Neural cell (in vitro differentiated cells): ENCODE measurements at regions not wholly inside any gene's neighbourhood (a gene's known extent, or its start where the extent isn't known, plus 50 kb on each side); places are given as distances from the start of the nearest gene placed in this dataset.

Experiments used
- H2AFZ ChIP-seq: fragments of 200-600, 300-800 bp; sonication (generic), shearing (Covaris generic); 2 replicates; pipeline ENCODE4 v1.6.0; 2014; ENCODE audit warnings: low read depth, mild to moderate bottlenecking, antibody characterized with exemption, low read length, moderate library complexity
- H3F3A ChIP-seq: fragments of 200-600 bp; shearing (Covaris generic); 2 replicates; pipeline ENCODE4 v1.6.1; 2016; ENCODE audit warnings: mild to moderate bottlenecking, moderate library complexity, mixed read lengths, antibody characterized with exemption, low read length; ENCODE audit not compliant: insufficient read depth, poor library complexity, severe bottlenecking
- H3K27ac ChIP-seq: fragments of 200-600, 300-800 bp; sonication (generic), shearing (Covaris generic); 2 replicates; pipeline ENCODE4 v1.5.1; 2014; ENCODE audit warnings: mild to moderate bottlenecking, low read length, moderate library complexity
- H3K27me3 ChIP-seq: fragments of 300-800, 200-600 bp; sonication (generic), shearing (Covaris generic); 2 replicates; pipeline ENCODE4 v1.6.0; 2014; ENCODE audit warnings: mild to moderate bottlenecking, low read depth, low read length, moderate library complexity; ENCODE audit not compliant: insufficient read depth
- H3K36me3 ChIP-seq: fragments of 300-800, 200-600 bp; sonication (generic), shearing (Covaris generic); 2 replicates; pipeline ENCODE4 v1.5.1; 2014; ENCODE audit warnings: mild to moderate bottlenecking, antibody characterized with exemption, low read length, moderate library complexity; ENCODE audit not compliant: insufficient read depth
- H3K4me2 ChIP-seq: fragments of 300-800, 200-600 bp; sonication (generic), shearing (Covaris generic); 2 replicates; pipeline ENCODE4 v1.6.0; 2014; ENCODE audit warnings: mild to moderate bottlenecking, low read length
- H3K4me3 ChIP-seq: fragments of 300-800, 200-600 bp; sonication (generic), shearing (Covaris generic); 2 replicates; pipeline ENCODE4 v1.5.1; 2014; ENCODE audit warnings: mild to moderate bottlenecking, low read length, moderate library complexity
- H3K79me2 ChIP-seq: fragments of 200-600 bp; shearing (Covaris generic); replicated peaks from 2 replicates; pipeline ENCODE4 v1.6.0; 2014; ENCODE audit warnings: mild to moderate bottlenecking, low read length, moderate library complexity; ENCODE audit not compliant: insufficient read depth
- H3K9ac ChIP-seq: fragments of 300-800, 200-600 bp; sonication (generic), shearing (Covaris generic); 2 replicates; pipeline ENCODE4 v1.6.1; 2016; ENCODE audit warnings: mild to moderate bottlenecking, low read length, mixed read lengths
- H3K9me2 ChIP-seq: fragments of 200-600 bp; shearing (Covaris generic); 2 replicates; pipeline ENCODE4 v1.6.1; 2016; ENCODE audit warnings: mild to moderate bottlenecking, low read length, mixed read lengths; ENCODE audit not compliant: insufficient read depth
- H3K9me3 ChIP-seq: fragments of 200-600, 300-800 bp; sonication (generic), shearing (Covaris generic); 2 replicates; pipeline ENCODE4 v1.6.1; 2016; ENCODE audit warnings: mild to moderate bottlenecking, mixed run types, low read length, moderate library complexity, mixed read lengths
- H4K20me1 ChIP-seq: fragments of 200-600 bp; shearing (Covaris generic); 2 replicates; pipeline ENCODE4 v1.6.1; 2016; ENCODE audit warnings: mild to moderate bottlenecking, mixed run types; ENCODE audit not compliant: insufficient read depth
- EP300 ChIP-seq: fragments of 450-650 bp; conservative IDR thresholded peaks from 2 replicates; pipeline ENCODE4 v1.6.1; 2014; ENCODE audit warnings: antibody characterized with exemption, mild to moderate bottlenecking, moderate library complexity; ENCODE audit not compliant: poor library complexity, severe bottlenecking
- EZH2 ChIP-seq: fragments of 200-600, 300-800 bp; shearing (Covaris generic), sonication (generic); IDR thresholded peaks from 2 replicates; pipeline ENCODE4 v1.6.1; 2014; ENCODE audit warnings: antibody characterized with exemption, low read length, borderline replicate concordance, mild to moderate bottlenecking; ENCODE audit not compliant: insufficient read depth, poor library complexity, severe bottlenecking
- MXI1 ChIP-seq: fragments of 450-650 bp; conservative IDR thresholded peaks from 2 replicates; pipeline ENCODE4 v1.6.1; 2014; ENCODE audit warnings: antibody characterized with exemption, mild to moderate bottlenecking; ENCODE audit not compliant: poor library complexity, severe bottlenecking
- POLR2AphosphoS5 ChIP-seq: IDR thresholded peaks from 2 replicates; pipeline ENCODE4 v1.6.1; 2012
- RAD21 ChIP-seq: fragments of 450-650 bp; conservative IDR thresholded peaks from 2 replicates; pipeline ENCODE4 v1.6.1; 2014; ENCODE audit warnings: antibody characterized with exemption, mild to moderate bottlenecking, moderate library complexity
- SMC3 ChIP-seq: fragments of 450-650 bp; conservative IDR thresholded peaks from 2 replicates; pipeline ENCODE4 v1.6.1; 2014; ENCODE audit warnings: antibody characterized with exemption, mild to moderate bottlenecking, moderate library complexity; ENCODE audit not compliant: poor library complexity
- TAF1 ChIP-seq: IDR thresholded peaks from 2 replicates; pipeline ENCODE4 v1.6.1; 2012; ENCODE audit warnings: low read depth
- TF ChIP-seq, protein P1 (sequence below): fragments of 450-650 bp; IDR thresholded peaks from 2 replicates; pipeline ENCODE4 v1.5.1; 2014; ENCODE audit warnings: antibody characterized with exemption, mild to moderate bottlenecking, moderate library complexity; ENCODE audit not compliant: poor library complexity, severe bottlenecking
- TF ChIP-seq, protein P2 (sequence below): IDR thresholded peaks from 2 replicates; pipeline ENCODE4 v1.6.1; 2012; ENCODE audit warnings: borderline replicate concordance

- Histone ChIP-seq H4K20me1 (no peaks in the 10 kb centered on the region), H3K36me3 (no peaks in the 10 kb centered on the region), H3K27me3 (no peaks in the 10 kb centered on the region), H3F3A (no peaks in the 10 kb centered on the region), H2AFZ (no peak overlapping the region), H3K27ac (no peak overlapping the region), H3K9ac (no peak overlapping the region), H3K9me3 (no peaks in the 10 kb centered on the region), H3K4me2 (no peak overlapping the region), H3K9me2 (no peaks in the 10 kb centered on the region), H3K4me3 (no peak overlapping the region), H3K79me2 (no peaks in the 10 kb centered on the region)
- TF ChIP-seq EP300 (no peak), TAF1 (no peak), SMC3 (no peak), RAD21 (no peak), POLR2AphosphoS5 (no peak), MXI1 (no peak), EZH2 (no peak)
These were observed 356.3 kb downstream of the ZEB2 start for GRCh38 chr2:144163592-144163991.

- H3K4me3 ChIP-seq = no peak overlapping the region
- H3K9me3 ChIP-seq = no peaks in the 10 kb centered on the region
- no peaks in the 10 kb centered on the region for H3K36me3 ChIP-seq
- no peaks in the 10 kb centered on the region for H3K27me3 ChIP-seq
- no peaks in the 10 kb centered on the region for H3K79me2 ChIP-seq
- H2AFZ ChIP-seq = no peak overlapping the region
- TF ChIP-seq EP300 = no peak
- TF ChIP-seq, protein P1, sequence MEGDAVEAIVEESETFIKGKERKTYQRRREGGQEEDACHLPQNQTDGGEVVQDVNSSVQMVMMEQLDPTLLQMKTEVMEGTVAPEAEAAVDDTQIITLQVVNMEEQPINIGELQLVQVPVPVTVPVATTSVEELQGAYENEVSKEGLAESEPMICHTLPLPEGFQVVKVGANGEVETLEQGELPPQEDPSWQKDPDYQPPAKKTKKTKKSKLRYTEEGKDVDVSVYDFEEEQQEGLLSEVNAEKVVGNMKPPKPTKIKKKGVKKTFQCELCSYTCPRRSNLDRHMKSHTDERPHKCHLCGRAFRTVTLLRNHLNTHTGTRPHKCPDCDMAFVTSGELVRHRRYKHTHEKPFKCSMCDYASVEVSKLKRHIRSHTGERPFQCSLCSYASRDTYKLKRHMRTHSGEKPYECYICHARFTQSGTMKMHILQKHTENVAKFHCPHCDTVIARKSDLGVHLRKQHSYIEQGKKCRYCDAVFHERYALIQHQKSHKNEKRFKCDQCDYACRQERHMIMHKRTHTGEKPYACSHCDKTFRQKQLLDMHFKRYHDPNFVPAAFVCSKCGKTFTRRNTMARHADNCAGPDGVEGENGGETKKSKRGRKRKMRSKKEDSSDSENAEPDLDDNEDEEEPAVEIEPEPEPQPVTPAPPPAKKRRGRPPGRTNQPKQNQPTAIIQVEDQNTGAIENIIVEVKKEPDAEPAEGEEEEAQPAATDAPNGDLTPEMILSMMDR = no peak
- TF ChIP-seq SMC3 = no peak
- TF ChIP-seq, protein P2, sequence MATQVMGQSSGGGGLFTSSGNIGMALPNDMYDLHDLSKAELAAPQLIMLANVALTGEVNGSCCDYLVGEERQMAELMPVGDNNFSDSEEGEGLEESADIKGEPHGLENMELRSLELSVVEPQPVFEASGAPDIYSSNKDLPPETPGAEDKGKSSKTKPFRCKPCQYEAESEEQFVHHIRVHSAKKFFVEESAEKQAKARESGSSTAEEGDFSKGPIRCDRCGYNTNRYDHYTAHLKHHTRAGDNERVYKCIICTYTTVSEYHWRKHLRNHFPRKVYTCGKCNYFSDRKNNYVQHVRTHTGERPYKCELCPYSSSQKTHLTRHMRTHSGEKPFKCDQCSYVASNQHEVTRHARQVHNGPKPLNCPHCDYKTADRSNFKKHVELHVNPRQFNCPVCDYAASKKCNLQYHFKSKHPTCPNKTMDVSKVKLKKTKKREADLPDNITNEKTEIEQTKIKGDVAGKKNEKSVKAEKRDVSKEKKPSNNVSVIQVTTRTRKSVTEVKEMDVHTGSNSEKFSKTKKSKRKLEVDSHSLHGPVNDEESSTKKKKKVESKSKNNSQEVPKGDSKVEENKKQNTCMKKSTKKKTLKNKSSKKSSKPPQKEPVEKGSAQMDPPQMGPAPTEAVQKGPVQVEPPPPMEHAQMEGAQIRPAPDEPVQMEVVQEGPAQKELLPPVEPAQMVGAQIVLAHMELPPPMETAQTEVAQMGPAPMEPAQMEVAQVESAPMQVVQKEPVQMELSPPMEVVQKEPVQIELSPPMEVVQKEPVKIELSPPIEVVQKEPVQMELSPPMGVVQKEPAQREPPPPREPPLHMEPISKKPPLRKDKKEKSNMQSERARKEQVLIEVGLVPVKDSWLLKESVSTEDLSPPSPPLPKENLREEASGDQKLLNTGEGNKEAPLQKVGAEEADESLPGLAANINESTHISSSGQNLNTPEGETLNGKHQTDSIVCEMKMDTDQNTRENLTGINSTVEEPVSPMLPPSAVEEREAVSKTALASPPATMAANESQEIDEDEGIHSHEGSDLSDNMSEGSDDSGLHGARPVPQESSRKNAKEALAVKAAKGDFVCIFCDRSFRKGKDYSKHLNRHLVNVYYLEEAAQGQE = no peak
- no peak for TF ChIP-seq MXI1
- no peak for TF ChIP-seq POLR2AphosphoS5
- no peak for TF ChIP-seq TAF1
- TF ChIP-seq RAD21 = no peak
- no peak for TF ChIP-seq EZH2
- no peaks in the 10 kb centered on the region for H3F3A ChIP-seq
- no peak overlapping the region for H3K27ac ChIP-seq
- no peaks in the 10 kb centered on the region for H4K20me1 ChIP-seq
- no peak overlapping the region for H3K9ac ChIP-seq
- H3K9me2 ChIP-seq = no peaks in the 10 kb centered on the region
- no peak overlapping the region for H3K4me2 ChIP-seq
These were observed 357.3 kb downstream of the ZEB2 start for GRCh38 chr2:144162652-144163051.

DNA sequence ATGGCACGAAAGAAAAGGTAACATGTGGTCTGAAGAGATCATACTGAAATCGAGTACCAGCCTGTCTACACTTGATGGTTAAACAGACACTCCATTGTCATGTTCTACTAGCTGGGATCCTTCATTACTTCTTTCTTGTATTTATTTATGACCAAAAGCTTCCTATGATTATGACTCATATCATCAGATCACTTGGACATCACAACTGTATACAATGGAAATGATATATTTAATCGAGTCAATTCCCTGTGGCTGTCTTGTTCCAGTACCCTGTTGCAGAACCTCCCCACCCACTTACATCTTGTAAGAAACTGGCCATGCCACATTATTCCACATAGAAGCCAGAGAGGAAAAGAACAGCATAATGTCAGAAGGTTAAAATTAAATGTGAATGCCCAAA, 358.9 kb downstream of the ZEB2 start:
- Histone ChIP-seq H4K20me1 (no peaks in the 10 kb centered on the region), H2AFZ (no peak overlapping the region), H3K9me3 (no peaks in the 10 kb centered on the region), H3K9ac (no peak overlapping the region), H3K27me3 (no peaks in the 10 kb centered on the region), H3K79me2 (no peaks in the 10 kb centered on the region), H3K4me2 (no peak overlapping the region), H3F3A (no peaks in the 10 kb centered on the region), H3K9me2 (no peaks in the 10 kb centered on the region), H3K27ac (no peak overlapping the region), H3K36me3 (no peaks in the 10 kb centered on the region), H3K4me3 (no peak overlapping the region)
- TF ChIP-seq RAD21 = no peak
- TF ChIP-seq, protein P1 = no peak
- TF ChIP-seq SMC3 = no peak
- TF ChIP-seq EZH2 = no peak
- no peak for TF ChIP-seq POLR2AphosphoS5
- TF ChIP-seq TAF1 = no peak
- TF ChIP-seq MXI1 = no peak
- TF ChIP-seq EP300 = no peak
- TF ChIP-seq, protein P2 = no peak
